ENCODE measurements at regions not wholly inside any gene's neighbourhood (a gene's known extent, or its start where the extent isn't known, plus 50 kb on each side); places are given as distances from the start of the nearest gene placed in this dataset.

- H3K27me3 ChIP-seq (replicated peaks): no peaks in the 10 kb centered on the region
- H3K27ac ChIP-seq: no peak overlapping the region
- DNase-seq: no peak
- in situ Hi-C loops (cut with HindIII; ENCODE audit: low pct_ligation_motif_present, low sequenced_read_pairs): no loop called here
- TF ChIP-seq CTCF (IDR thresholded peaks at IDR 0.05; ENCODE audit: low read depth, low read length, missing control alignments): no peak
- no peak overlapping the region for H3K4me3 ChIP-seq (ENCODE audit: low read depth, low read length)
- no peaks in the 10 kb centered on the region for H3K36me3 ChIP-seq (replicated peaks)
These were observed 89.4 kb upstream of the VRK2 start for GRCh38 chr2:57957238-57957637.

GRCh38 chr2:57959390-57959789 lies 87.2 kb upstream of the VRK2 start:
- DNase-seq: no peak
- no peak for TF ChIP-seq CTCF (IDR thresholded peaks at IDR 0.05; ENCODE audit: low read depth, low read length, missing control alignments)
- Histone ChIP-seq H3K4me3 (ENCODE audit: low read depth, low read length) (no peak overlapping the region), H3K27ac (no peak overlapping the region), H3K27me3 (replicated peaks) (no peaks in the 10 kb centered on the region), H3K36me3 (replicated peaks) (no peaks in the 10 kb centered on the region)
- in situ Hi-C loops (cut with HindIII; ENCODE audit: low pct_ligation_motif_present, low sequenced_read_pairs): no loop called here

- in situ Hi-C loops (cut with HindIII; ENCODE audit: low pct_ligation_motif_present, low sequenced_read_pairs): no loop called here
- no peaks in the 10 kb centered on the region for H3K36me3 ChIP-seq (replicated peaks)
- no peak for DNase-seq
- no peaks in the 10 kb centered on the region for H3K27me3 ChIP-seq (replicated peaks)
- no peak overlapping the region for H3K4me3 ChIP-seq (ENCODE audit: low read depth, low read length)
- no peak overlapping the region for H3K27ac ChIP-seq
- TF ChIP-seq CTCF (IDR thresholded peaks at IDR 0.05; ENCODE audit: low read depth, low read length, missing control alignments): no peak
These were observed 83.7 kb upstream of the VRK2 start for GRCh38 chr2:57962861-57963260.

- in situ Hi-C loops (cut with HindIII; ENCODE audit: low pct_ligation_motif_present, low sequenced_read_pairs): no loop called here
- Histone ChIP-seq H3K4me3 (ENCODE audit: low read depth, low read length) (no peak overlapping the region), H3K36me3 (replicated peaks) (no peaks in the 10 kb centered on the region), H3K27me3 (replicated peaks) (no peaks in the 10 kb centered on the region), H3K27ac (no peak overlapping the region)
- TF ChIP-seq CTCF (IDR thresholded peaks at IDR 0.05; ENCODE audit: low read depth, low read length, missing control alignments): no peak
- DNase-seq: no peak
These were observed 81.4 kb upstream of the VRK2 start for GRCh38 chr2:57965219-57965618.

- H3K27ac ChIP-seq: no peak overlapping the region
- H3K27me3 ChIP-seq (replicated peaks): no peaks in the 10 kb centered on the region
- TF ChIP-seq CTCF (IDR thresholded peaks at IDR 0.05; ENCODE audit: low read depth, low read length, missing control alignments): no peak
- no peaks in the 10 kb centered on the region for H3K36me3 ChIP-seq (replicated peaks)
- no peak for DNase-seq
- H3K4me3 ChIP-seq (ENCODE audit: low read depth, low read length): no peak overlapping the region
- in situ Hi-C loops (cut with HindIII; ENCODE audit: low pct_ligation_motif_present, low sequenced_read_pairs): no loop called here
These were observed 80.6 kb upstream of the VRK2 start for GRCh38 chr2:57965961-57966360.

GRCh38 chr2:57973621-57974186 lies 72.9 kb upstream of the VRK2 start:
- Histone ChIP-seq H3K4me3 (ENCODE audit: low read depth, low read length) (no peak overlapping the region), H3K27ac (no peak overlapping the region), H3K27me3 (replicated peaks) (no peaks in the 10 kb centered on the region), H3K36me3 (replicated peaks) (no peaks in the 10 kb centered on the region)
- in situ Hi-C loops (cut with HindIII; ENCODE audit: low pct_ligation_motif_present, low sequenced_read_pairs): no loop called here
- no peak for DNase-seq
- no peak for TF ChIP-seq CTCF (IDR thresholded peaks at IDR 0.05; ENCODE audit: low read depth, low read length, missing control alignments)
